H9 (cell line): ENCODE measurements at regions not wholly inside any gene's neighbourhood (a gene's known extent, or its start where the extent isn't known, plus 50 kb on each side); places are given as distances from the start of the nearest gene placed in this dataset.

Source experiments
- DNase-seq: peaks from one replicate; pipeline ENCODE4 v3.0.0-alpha.2; 2017
- H2AFZ ChIP-seq: one replicate; pipeline ENCODE4 v1.6.1; 2013; ENCODE audit warnings: mild to moderate bottlenecking, low read length, control low read depth, moderate library complexity
- H2AK5ac ChIP-seq: 2 replicates; pipeline ENCODE4 v1.6.1; 2013; ENCODE audit warnings: low read length, control low read depth, mixed read lengths; ENCODE audit not compliant: insufficient read length
- H2BK120ac ChIP-seq: one replicate; pipeline ENCODE4 v1.6.1; 2013; ENCODE audit warnings: low read depth, mild to moderate bottlenecking, low read length, control low read depth, inconsistent platforms; ENCODE audit not compliant: poor library complexity, severe bottlenecking
- H2BK12ac ChIP-seq: 2 replicates; pipeline ENCODE4 v1.6.1; 2013; ENCODE audit warnings: low read length, control low read depth, mixed read lengths, low read depth; ENCODE audit not compliant: insufficient read length
- H2BK15ac ChIP-seq: 2 replicates; pipeline ENCODE4 v1.6.1; 2013; ENCODE audit warnings: low read depth, low read length, control low read depth
- H2BK20ac ChIP-seq: one replicate; pipeline ENCODE4 v1.6.1; 2013; ENCODE audit warnings: low read depth, mild to moderate bottlenecking, low read length, control low read depth, inconsistent platforms; ENCODE audit not compliant: poor library complexity, severe bottlenecking
- H2BK5ac ChIP-seq: 2 replicates; pipeline ENCODE4 v1.6.1; 2013; ENCODE audit warnings: low read length, control low read depth, mixed read lengths; ENCODE audit not compliant: insufficient read length
- H3K14ac ChIP-seq: 2 replicates; pipeline ENCODE4 v1.6.1; 2013; ENCODE audit warnings: low read length, control low read depth; ENCODE audit not compliant: insufficient read depth
- H3K18ac ChIP-seq: 2 replicates; pipeline ENCODE4 v1.6.1; 2013; ENCODE audit warnings: low read depth, mild to moderate bottlenecking, mixed read lengths, low read length, control low read depth; ENCODE audit not compliant: insufficient read length
- H3K23ac ChIP-seq: 2 replicates; pipeline ENCODE4 v1.6.1; 2013; ENCODE audit warnings: low read length, control low read depth, mixed read lengths, low read depth; ENCODE audit not compliant: insufficient read length
- H3K23me2 ChIP-seq: 2 replicates; pipeline ENCODE4 v1.6.1; 2013; ENCODE audit warnings: low read depth, mild to moderate bottlenecking, mixed read lengths, low read length, control low read depth; ENCODE audit not compliant: insufficient read length, poor library complexity, severe bottlenecking
- H3K27ac ChIP-seq: 2 replicates; pipeline ENCODE4 v1.5.1; 2013; ENCODE audit warnings: low read length, control low read depth, mixed read lengths, low read depth; ENCODE audit not compliant: insufficient read length
- H3K27me3 ChIP-seq: 2 replicates; pipeline ENCODE4 v1.6.1; 2013; ENCODE audit warnings: low read length, control low read depth, inconsistent platforms; ENCODE audit not compliant: insufficient read depth
- H3K4ac ChIP-seq: 2 replicates; pipeline ENCODE4 v1.6.1; 2013; ENCODE audit warnings: low read depth, mild to moderate bottlenecking, control low read depth, inconsistent platforms, low read length, moderate library complexity
- H3K4me1 ChIP-seq: 2 replicates; pipeline ENCODE4 v1.6.1; 2013; ENCODE audit warnings: low read length, control low read depth, inconsistent platforms; ENCODE audit not compliant: insufficient read depth
- H3K4me2 ChIP-seq: 2 replicates; pipeline ENCODE4 v1.6.1; 2013; ENCODE audit warnings: low read length, control low read depth, mixed read lengths; ENCODE audit not compliant: insufficient read length, insufficient read depth
- H3K56ac ChIP-seq: 2 replicates; pipeline ENCODE4 v1.6.1; 2013; ENCODE audit warnings: low read depth, mild to moderate bottlenecking, mixed read lengths, low read length, control low read depth; ENCODE audit not compliant: insufficient read length
- H3K79me1 ChIP-seq: 2 replicates; pipeline ENCODE4 v1.6.1; 2013; ENCODE audit warnings: low read depth, mild to moderate bottlenecking, moderate library complexity, low read length, control low read depth, inconsistent platforms; ENCODE audit not compliant: insufficient read depth, poor library complexity, severe bottlenecking
- H3K79me2 ChIP-seq: 2 replicates; pipeline ENCODE4 v1.6.1; 2013; ENCODE audit warnings: low read length, control low read depth, inconsistent platforms; ENCODE audit not compliant: insufficient read depth
- H3K9ac ChIP-seq: 2 replicates; pipeline ENCODE4 v1.6.1; 2013; ENCODE audit warnings: low read length, control low read depth, mixed read lengths; ENCODE audit not compliant: insufficient read length; ENCODE audit errors: extremely low read depth
- H3K9me3 ChIP-seq: one replicate; pipeline ENCODE4 v1.6.1; 2013; ENCODE audit warnings: low read depth, low read length, inconsistent platforms; ENCODE audit not compliant: control insufficient read depth
- H3T11ph ChIP-seq: one replicate; pipeline ENCODE4 v1.6.1; 2013; ENCODE audit warnings: mild to moderate bottlenecking, low read length, control low read depth, inconsistent platforms
- H4K20me1 ChIP-seq: one replicate; pipeline ENCODE4 v1.6.1; 2013; ENCODE audit not compliant: control insufficient read depth, insufficient read length, insufficient read depth
- H4K5ac ChIP-seq: 2 replicates; pipeline ENCODE4 v1.6.1; 2013; ENCODE audit warnings: low read depth, mild to moderate bottlenecking, mixed read lengths, low read length, control low read depth; ENCODE audit not compliant: insufficient read length
- H4K8ac ChIP-seq: replicated peaks from 2 replicates; pipeline ENCODE4 v1.6.1; 2013; ENCODE audit warnings: low read length, control low read depth, mixed read lengths, low read depth; ENCODE audit not compliant: insufficient read length
- H4K91ac ChIP-seq: 2 replicates; pipeline ENCODE4 v1.6.1; 2013; ENCODE audit warnings: low read depth, mild to moderate bottlenecking, moderate library complexity, mixed read lengths, low read length, control low read depth; ENCODE audit not compliant: insufficient read length
- H3K27ac Mint-ChIP-seq, 3 experiments: 2 replicates in 2 of 3; 3 replicates in 1 of 3; pipeline ENCODE4 v1.8.0; 2020 to 2021; ENCODE audit warnings: mixed read lengths in 3 of 3, mild to moderate bottlenecking in 1 of 3, moderate library complexity in 1 of 3
- H3K27me3 Mint-ChIP-seq: 2 replicates; pipeline ENCODE4 v1.8.0; 2021; ENCODE audit warnings: low read depth, mild to moderate bottlenecking, moderate library complexity, mixed read lengths
- H3K36me3 Mint-ChIP-seq, 3 experiments: 2 replicates in 2 of 3; 3 replicates in 1 of 3; pipeline ENCODE4 v1.8.0; 2020 to 2021; ENCODE audit warnings: low read depth in 3 of 3, mixed read lengths in 3 of 3; ENCODE audit not compliant: insufficient read depth in 1 of 3
- H3K4me1 Mint-ChIP-seq, 2 experiments: 2 replicates each; pipeline ENCODE4 v1.8.0; 2020; ENCODE audit warnings: mixed read lengths in 2 of 2
- H3K4me3 Mint-ChIP-seq, 2 experiments: 2 replicates in 1 of 2; 3 replicates in 1 of 2; pipeline ENCODE4 v1.8.0; 2020 to 2021; ENCODE audit warnings: mild to moderate bottlenecking in 2 of 2, mixed read lengths in 2 of 2, moderate library complexity in 1 of 2
- H3K9me3 Mint-ChIP-seq, 2 experiments: 2 replicates in 1 of 2; 3 replicates in 1 of 2; pipeline ENCODE4 v1.8.0; 2020; ENCODE audit warnings: mild to moderate bottlenecking in 2 of 2, mixed read lengths in 2 of 2, moderate library complexity in 1 of 2
- WGBS: extraction: QIAGEN DNeasy Blood & Tissue Kit; methylation state at CpG from one replicate; pipeline ENCODE4 v1.1.7; 2013; ENCODE audit warnings: missing lambda C conversion rate, low lambda C conversion rate, mixed read lengths; ENCODE audit not compliant: insufficient read length; ENCODE audit errors: extremely low coverage; 5-methylcytosine and 5-hydroxymethylcytosine counted together
- TF ChIP-seq, protein P1 (sequence below): fragments of 200-600 bp; sonication (generic); conservative IDR thresholded peaks from 3 replicates; pipeline ENCODE4 v1.8.0; 2021; ENCODE audit warnings: antibody characterized with exemption, mild to moderate bottlenecking

DNA sequence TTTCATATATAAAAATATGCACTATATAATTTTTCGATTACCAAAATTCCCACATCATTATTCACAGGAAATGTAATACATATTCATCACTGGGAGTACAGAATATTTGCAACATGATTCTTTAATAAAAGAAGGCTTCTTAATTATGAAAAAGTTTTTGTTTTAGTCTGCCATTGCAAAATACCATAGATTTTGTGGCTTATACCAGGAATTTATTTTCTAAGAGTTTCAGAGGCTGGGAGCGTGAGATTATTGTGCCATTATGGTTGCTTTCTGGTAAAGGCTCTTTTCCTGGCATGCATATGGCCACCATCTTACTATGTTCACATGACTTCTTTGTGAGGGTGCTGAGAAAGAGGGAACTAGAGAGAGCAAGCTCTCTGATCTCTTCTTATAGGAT is 306.9 kb upstream of the ADGRB3 start:
- Mint-ChIP-seq H3K36me3 (no peaks in the 10 kb centered on the region), H3K27ac (no peak overlapping the region), H3K27me3 (no peaks in the 10 kb centered on the region), H3K9me3 (no peaks in the 10 kb centered on the region), H3K4me3 (no peak overlapping the region), H3K4me1 (no peaks in the 10 kb centered on the region)
- H3T11ph ChIP-seq = no peak overlapping the region
- H2BK20ac ChIP-seq = no peak overlapping the region
- H3K79me1 ChIP-seq = no peaks in the 10 kb centered on the region
- H2BK5ac ChIP-seq = no peak overlapping the region
- no peaks in the 10 kb centered on the region for H3K27me3 ChIP-seq
- no peak overlapping the region for H4K5ac ChIP-seq
- TF ChIP-seq, protein P1, sequence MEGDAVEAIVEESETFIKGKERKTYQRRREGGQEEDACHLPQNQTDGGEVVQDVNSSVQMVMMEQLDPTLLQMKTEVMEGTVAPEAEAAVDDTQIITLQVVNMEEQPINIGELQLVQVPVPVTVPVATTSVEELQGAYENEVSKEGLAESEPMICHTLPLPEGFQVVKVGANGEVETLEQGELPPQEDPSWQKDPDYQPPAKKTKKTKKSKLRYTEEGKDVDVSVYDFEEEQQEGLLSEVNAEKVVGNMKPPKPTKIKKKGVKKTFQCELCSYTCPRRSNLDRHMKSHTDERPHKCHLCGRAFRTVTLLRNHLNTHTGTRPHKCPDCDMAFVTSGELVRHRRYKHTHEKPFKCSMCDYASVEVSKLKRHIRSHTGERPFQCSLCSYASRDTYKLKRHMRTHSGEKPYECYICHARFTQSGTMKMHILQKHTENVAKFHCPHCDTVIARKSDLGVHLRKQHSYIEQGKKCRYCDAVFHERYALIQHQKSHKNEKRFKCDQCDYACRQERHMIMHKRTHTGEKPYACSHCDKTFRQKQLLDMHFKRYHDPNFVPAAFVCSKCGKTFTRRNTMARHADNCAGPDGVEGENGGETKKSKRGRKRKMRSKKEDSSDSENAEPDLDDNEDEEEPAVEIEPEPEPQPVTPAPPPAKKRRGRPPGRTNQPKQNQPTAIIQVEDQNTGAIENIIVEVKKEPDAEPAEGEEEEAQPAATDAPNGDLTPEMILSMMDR = no peak
- H4K91ac ChIP-seq = no peak overlapping the region
- no peaks in the 10 kb centered on the region for H3K4me1 ChIP-seq
- no peaks in the 10 kb centered on the region for H3K79me2 ChIP-seq
- H3K4ac ChIP-seq = no peak overlapping the region
- no peak overlapping the region for H2AFZ ChIP-seq
- DNase-seq = no peak
- H2BK120ac ChIP-seq = no peak overlapping the region
- H2AK5ac ChIP-seq = no peak overlapping the region
- no peak overlapping the region for H3K9ac ChIP-seq
- H3K4me2 ChIP-seq = no peak overlapping the region
- no peak overlapping the region for H4K8ac ChIP-seq
- H3K23me2 ChIP-seq = no peaks in the 10 kb centered on the region
- no peak overlapping the region for H3K14ac ChIP-seq
- H2BK15ac ChIP-seq = no peak overlapping the region
- H4K20me1 ChIP-seq = no peaks in the 10 kb centered on the region
- H3K23ac ChIP-seq = no peak overlapping the region
- no peak overlapping the region for H3K56ac ChIP-seq
- no CpG with 5 or more reads among the region's 2 CpGs for WGBS
- H3K27ac ChIP-seq = no peak overlapping the region
- no peaks in the 10 kb centered on the region for H3K9me3 ChIP-seq
- no peak overlapping the region for H3K18ac ChIP-seq
- H2BK12ac ChIP-seq = no peak overlapping the region
